ENCODE measurements at regions not wholly inside any gene's neighbourhood (a gene's known extent, or its start where the extent isn't known, plus 50 kb on each side); places are given as distances from the start of the nearest gene placed in this dataset.

GRCh38 chr2:104762031-104762430 lies 91.9 kb upstream of the POU3F3 start:
- ChIA-PET POLR2A (no interaction called here), CTCF (no interaction called here)
- no peak overlapping the region for H3K4me3 Mint-ChIP-seq
- intact Hi-C loops (cut with micrococcal nuclease): no loop called here
- H3K4me1 Mint-ChIP-seq: no peaks in the 10 kb centered on the region
- no peak for TF ChIP-seq CTCF (IDR thresholded peaks at IDR 0.05)
- no peak for DNase-seq
- H3K9me3 Mint-ChIP-seq: no peaks in the 10 kb centered on the region
- ATAC-seq (ENCODE audit: low read depth): no peak
- no peak overlapping the region for H3K27ac Mint-ChIP-seq
- no peaks in the 10 kb centered on the region for H3K27me3 Mint-ChIP-seq
- H3K36me3 Mint-ChIP-seq (ENCODE audit: low read depth): no peaks in the 10 kb centered on the region

GRCh38 chr2:104766683-104767082 lies 87.2 kb upstream of the POU3F3 start:
- no peaks in the 10 kb centered on the region for H3K36me3 Mint-ChIP-seq (ENCODE audit: low read depth)
- ATAC-seq (ENCODE audit: low read depth) (no peak), DNase-seq (no peak)
- POLR2A ChIA-PET: no interaction called here
- H3K27me3 Mint-ChIP-seq: peaks cover 2% of the 10 kb centered on the region
- TF ChIP-seq CTCF (IDR thresholded peaks at IDR 0.05): no peak
- intact Hi-C loops (cut with micrococcal nuclease): no loop called here
- no peaks in the 10 kb centered on the region for H3K4me1 Mint-ChIP-seq
- CTCF ChIA-PET: no interaction called here
- H3K4me3 Mint-ChIP-seq: no peak overlapping the region
- H3K27ac Mint-ChIP-seq: no peak overlapping the region
- no peaks in the 10 kb centered on the region for H3K9me3 Mint-ChIP-seq

GRCh38 chr2:104768694-104769093 lies 85.2 kb upstream of the POU3F3 start:
- intact Hi-C loops (cut with micrococcal nuclease): no loop called here
- ATAC-seq (ENCODE audit: low read depth) (no peak), DNase-seq (no peak)
- peaks cover 3% of the 10 kb centered on the region for H3K27me3 Mint-ChIP-seq
- H3K4me3 Mint-ChIP-seq: no peak overlapping the region
- no peak for TF ChIP-seq CTCF (IDR thresholded peaks at IDR 0.05)
- H3K36me3 Mint-ChIP-seq (ENCODE audit: low read depth): no peaks in the 10 kb centered on the region
- ChIA-PET POLR2A (no interaction called here), CTCF (no interaction called here)
- H3K27ac Mint-ChIP-seq: no peak overlapping the region
- no peaks in the 10 kb centered on the region for H3K4me1 Mint-ChIP-seq
- H3K9me3 Mint-ChIP-seq: no peaks in the 10 kb centered on the region

- ATAC-seq (ENCODE audit: low read depth) (no peak), DNase-seq (no peak)
- Mint-ChIP-seq H3K27me3 (peaks cover 3% of the 10 kb centered on the region), H3K9me3 (no peaks in the 10 kb centered on the region), H3K4me1 (no peaks in the 10 kb centered on the region), H3K4me3 (no peak overlapping the region), H3K27ac (no peak overlapping the region), H3K36me3 (ENCODE audit: low read depth) (no peaks in the 10 kb centered on the region)
- intact Hi-C loops (cut with micrococcal nuclease): no loop called here
- ChIA-PET POLR2A (no interaction called here), CTCF (no interaction called here)
- no peak for TF ChIP-seq CTCF (IDR thresholded peaks at IDR 0.05)
Observed at GRCh38 chr2:104769096-104769495, 84.8 kb upstream of the POU3F3 start.

GRCh38 chr2:104772996-104773395 lies 80.9 kb upstream of the POU3F3 start:
- H3K36me3 Mint-ChIP-seq (ENCODE audit: low read depth): no peaks in the 10 kb centered on the region
- H3K9me3 Mint-ChIP-seq: no peaks in the 10 kb centered on the region
- no peak for TF ChIP-seq CTCF (IDR thresholded peaks at IDR 0.05)
- no peaks in the 10 kb centered on the region for H3K4me1 Mint-ChIP-seq
- ATAC-seq (ENCODE audit: low read depth) (no peak), DNase-seq (no peak)
- peaks cover 7% of the 10 kb centered on the region for H3K27me3 Mint-ChIP-seq
- CTCF ChIA-PET: no interaction called here
- H3K27ac Mint-ChIP-seq: no peak overlapping the region
- H3K4me3 Mint-ChIP-seq: no peak overlapping the region
- POLR2A ChIA-PET: no interaction called here
- intact Hi-C loops (cut with micrococcal nuclease): no loop called here
